ENCODE measurements at regions not wholly inside any gene's neighbourhood (a gene's known extent, or its start where the extent isn't known, plus 50 kb on each side); places are given as distances from the start of the nearest gene placed in this dataset.

DNA sequence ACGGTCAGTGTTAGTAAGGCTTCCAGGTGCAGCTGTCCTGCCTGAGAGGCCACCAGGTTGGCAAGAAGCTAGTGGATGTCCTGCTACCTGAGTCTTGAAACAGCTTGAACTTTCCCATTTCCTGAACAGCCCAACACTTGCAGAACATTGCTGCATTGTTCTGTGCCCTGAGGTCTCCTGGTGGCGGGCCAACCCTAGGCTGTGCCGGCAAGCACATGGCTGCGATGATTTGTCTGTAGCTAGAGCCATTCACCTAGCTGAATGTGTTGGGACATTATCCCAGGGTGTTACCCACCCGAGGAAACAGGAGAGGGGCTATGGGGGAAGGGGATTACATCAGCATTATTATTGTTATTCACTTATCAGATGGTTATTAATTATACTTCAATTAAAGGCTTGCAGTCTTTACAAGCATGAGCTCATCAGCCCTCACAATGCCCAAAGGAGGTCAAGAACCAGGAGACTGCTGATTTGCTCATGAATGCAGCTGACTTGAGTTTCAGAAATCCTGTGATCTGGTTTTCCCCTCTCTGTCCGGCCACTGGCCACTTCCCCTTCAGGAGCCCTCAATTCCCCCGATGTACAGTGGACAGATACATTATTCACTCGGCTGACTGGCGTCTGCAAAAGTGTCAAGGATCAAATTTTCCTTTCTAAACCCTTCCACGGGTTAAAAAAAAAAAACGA lies 187.6 kb upstream of the TSC22D1 start:
- intact Hi-C loops (cut with DNase I; ENCODE audit: low total_unique reads) = no loop called here
- Histone ChIP-seq H3K4me1 (peaks cover 9% of the 10 kb centered on the region), H3K27ac (no peak overlapping the region), H3K9me3 (no peaks in the 10 kb centered on the region), H3K36me3 (ENCODE audit: low read depth, missing control alignments) (no peaks in the 10 kb centered on the region), H3K4me3 (no peak overlapping the region), H3K27me3 (no peaks in the 10 kb centered on the region)
- TF ChIP-seq POLR2A (IDR thresholded peaks at IDR 0.05) = no peak
- 63 to 64% methylated on average over 10 to 11 of the region's 11 CpGs for WGBS, 2 donors
- DNase-seq = no peak

GRCh38 chr13:44762911-44763310 lies 186.8 kb upstream of the TSC22D1 start:
- Histone ChIP-seq H3K4me1 (peaks cover 9% of the 10 kb centered on the region), H3K36me3 (ENCODE audit: low read depth, missing control alignments) (no peaks in the 10 kb centered on the region), H3K27ac (no peak overlapping the region), H3K9me3 (no peaks in the 10 kb centered on the region), H3K27me3 (no peaks in the 10 kb centered on the region), H3K4me3 (no peak overlapping the region)
- TF ChIP-seq CTCF (IDR thresholded peaks at IDR 0.05) (no peak), POLR2A (IDR thresholded peaks at IDR 0.05) (no peak)
- DNase-seq = no peak
- 74 to 82% methylated on average over 1 of the region's 1 CpG for WGBS, 2 donors
- intact Hi-C loops (cut with DNase I; ENCODE audit: low total_unique reads) = no loop called here

- WGBS, 2 donors = 67 to 77% methylated on average over 1 of the region's 1 CpG
- Histone ChIP-seq H3K36me3 (ENCODE audit: low read depth, missing control alignments) (no peaks in the 10 kb centered on the region), H3K9me3 (no peaks in the 10 kb centered on the region), H3K27ac (no peak overlapping the region), H3K4me3 (no peak overlapping the region), H3K27me3 (no peaks in the 10 kb centered on the region), H3K4me1 (peaks cover 9% of the 10 kb centered on the region)
- intact Hi-C loops (cut with DNase I; ENCODE audit: low total_unique reads) = no loop called here
- TF ChIP-seq POLR2A (IDR thresholded peaks at IDR 0.05) (no peak), CTCF (IDR thresholded peaks at IDR 0.05) (no peak)
- DNase-seq = no peak
Observed at GRCh38 chr13:44760434-44760833, 184.3 kb upstream of the TSC22D1 start.

DNA sequence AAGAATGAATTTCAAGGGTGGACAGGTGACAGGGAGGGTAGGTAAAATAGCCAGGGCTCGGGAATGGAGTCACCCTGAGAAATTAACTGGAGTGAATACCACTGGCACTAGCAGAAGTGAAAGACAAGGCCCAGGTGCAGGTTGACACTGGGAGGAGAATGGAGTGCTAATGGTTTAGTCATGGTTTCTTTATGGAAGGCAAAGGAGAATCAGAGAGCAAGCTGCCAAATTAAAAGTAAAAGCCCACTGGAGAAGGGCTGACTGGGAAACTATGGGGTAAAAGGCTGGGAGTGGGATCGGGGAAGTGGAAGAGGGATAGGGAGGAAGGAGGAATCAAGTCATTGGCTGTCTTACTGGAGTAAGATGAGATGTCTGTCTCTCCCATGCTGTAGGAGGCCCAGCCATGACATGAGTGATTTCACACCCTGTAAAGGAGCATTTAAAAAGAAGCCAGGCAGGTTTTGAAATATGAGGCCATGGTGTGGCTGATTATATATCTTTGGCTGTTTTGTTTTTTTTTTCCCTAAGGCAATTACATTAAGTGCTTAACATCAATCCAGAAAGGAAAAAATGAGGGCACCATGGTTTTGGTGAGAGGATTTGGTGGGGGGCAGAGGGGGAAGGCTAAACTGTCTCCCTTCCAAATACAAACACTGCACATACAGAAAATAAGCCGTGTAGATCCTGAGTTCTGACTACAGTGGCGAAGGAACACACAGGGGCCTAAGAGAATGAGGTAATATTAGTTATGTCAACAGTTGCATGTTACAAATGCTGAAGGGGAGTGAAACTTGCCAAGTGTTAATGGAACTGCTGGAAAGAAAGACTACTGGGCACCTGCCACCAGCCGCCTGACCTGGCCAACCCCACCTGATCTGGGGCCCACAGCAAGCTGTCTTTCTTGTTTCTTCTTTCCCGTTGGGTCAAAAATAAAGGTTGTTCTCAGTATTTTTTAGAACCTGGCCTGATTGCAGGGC lies 183.5 kb upstream of the TSC22D1 start:
- H3K4me1 ChIP-seq = peaks cover 9% of the 10 kb centered on the region
- H3K27ac ChIP-seq = no peak overlapping the region
- H3K4me3 ChIP-seq = no peak overlapping the region
- H3K36me3 ChIP-seq (ENCODE audit: low read depth, missing control alignments) = no peaks in the 10 kb centered on the region
- H3K27me3 ChIP-seq = no peaks in the 10 kb centered on the region
- H3K9me3 ChIP-seq = no peaks in the 10 kb centered on the region
- no peak for DNase-seq
- no peak for TF ChIP-seq POLR2A (IDR thresholded peaks at IDR 0.05)
- no peak for TF ChIP-seq CTCF (IDR thresholded peaks at IDR 0.05)
- 83 to 84% methylated on average over 6 of the region's 6 CpGs for WGBS, 2 donors
- intact Hi-C loops (cut with DNase I; ENCODE audit: low total_unique reads) = no loop called here

DNA sequence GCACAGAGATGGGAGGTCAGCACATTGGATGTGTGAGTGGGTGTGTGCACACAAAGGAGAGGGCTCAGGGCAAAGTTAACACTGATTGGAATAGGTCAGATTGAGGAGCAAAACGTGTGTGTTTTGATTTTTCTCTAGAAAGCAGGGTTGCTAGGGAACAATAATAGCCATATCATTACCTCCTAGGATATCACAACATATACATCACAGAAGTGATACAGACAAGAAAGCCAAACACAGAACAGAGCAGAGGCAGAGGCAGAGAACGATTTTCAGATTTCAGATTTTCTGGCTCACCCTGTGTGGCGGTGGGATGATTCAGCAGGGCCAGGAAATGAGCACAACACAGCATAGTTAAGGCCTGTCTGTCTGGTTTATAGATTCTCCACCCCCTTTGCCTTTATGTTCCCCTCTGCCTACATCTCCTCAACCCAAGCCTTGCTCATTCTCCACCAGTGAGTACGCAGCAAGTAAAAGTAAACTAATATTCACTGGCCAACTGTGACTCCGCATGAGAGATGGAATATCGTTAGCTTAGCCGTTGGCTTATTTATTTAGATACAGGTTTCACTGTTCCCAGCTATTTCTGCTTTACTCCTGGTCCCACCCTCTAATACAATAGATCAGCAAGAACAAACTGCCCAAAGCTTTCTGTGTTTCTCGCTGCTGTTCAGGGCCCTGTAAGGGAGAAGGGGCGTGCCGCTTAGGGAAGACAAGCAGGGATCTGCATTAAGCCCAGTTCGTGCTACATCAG lies 182.7 kb upstream of the TSC22D1 start:
- H3K27me3 ChIP-seq = no peaks in the 10 kb centered on the region
- no peak overlapping the region for H3K27ac ChIP-seq
- no peak for DNase-seq
- no peaks in the 10 kb centered on the region for H3K9me3 ChIP-seq
- WGBS, 2 donors = 75 to 81% methylated on average over 11 of the region's 11 CpGs
- H3K4me3 ChIP-seq = no peak overlapping the region
- peaks cover 5% of the 10 kb centered on the region for H3K4me1 ChIP-seq
- intact Hi-C loops (cut with DNase I; ENCODE audit: low total_unique reads) = no loop called here
- TF ChIP-seq CTCF (IDR thresholded peaks at IDR 0.05) = no peak
- no peak for TF ChIP-seq POLR2A (IDR thresholded peaks at IDR 0.05)
- H3K36me3 ChIP-seq (ENCODE audit: low read depth, missing control alignments) = no peaks in the 10 kb centered on the region

Data from testis (tissue), 2 donors.